ENCODE measurements at regions not wholly inside any gene's neighbourhood (a gene's known extent, or its start where the extent isn't known, plus 50 kb on each side); places are given as distances from the start of the nearest gene placed in this dataset.

GRCh38 chr6:18763086-18763485 is 375.9 kb downstream of the RNF144B start:
- TF ChIP-seq RFX5 (IDR thresholded peaks at IDR 0.05; ENCODE audit: low read depth, low read length) (no peak), FOS (IDR thresholded peaks at IDR 0.05; ENCODE audit: low read depth, low read length) (no peak), POLR2A (IDR thresholded peaks at IDR 0.05; ENCODE audit: low read depth, low read length) (no peak), MXI1 (IDR thresholded peaks at IDR 0.05; ENCODE audit: borderline replicate concordance, low read depth, low read length) (no peak), RAD21 (IDR thresholded peaks at IDR 0.05; ENCODE audit: low read length) (no peak), CEBPB (IDR thresholded peaks at IDR 0.05; ENCODE audit: low read depth, low read length) (no peak), RCOR1 (IDR thresholded peaks at IDR 0.05; ENCODE audit: insufficient replicate concordance, low read length) (no peak), MAZ (IDR thresholded peaks at IDR 0.05; ENCODE audit: borderline replicate concordance, low read depth, low read length) (no peak), BHLHE40 (IDR thresholded peaks at IDR 0.05; ENCODE audit: low read depth, low read length) (no peak), MAFK (IDR thresholded peaks at IDR 0.05; ENCODE audit: low read depth, low read length) (no peak)
- TF ChIP-seq, protein P1, sequence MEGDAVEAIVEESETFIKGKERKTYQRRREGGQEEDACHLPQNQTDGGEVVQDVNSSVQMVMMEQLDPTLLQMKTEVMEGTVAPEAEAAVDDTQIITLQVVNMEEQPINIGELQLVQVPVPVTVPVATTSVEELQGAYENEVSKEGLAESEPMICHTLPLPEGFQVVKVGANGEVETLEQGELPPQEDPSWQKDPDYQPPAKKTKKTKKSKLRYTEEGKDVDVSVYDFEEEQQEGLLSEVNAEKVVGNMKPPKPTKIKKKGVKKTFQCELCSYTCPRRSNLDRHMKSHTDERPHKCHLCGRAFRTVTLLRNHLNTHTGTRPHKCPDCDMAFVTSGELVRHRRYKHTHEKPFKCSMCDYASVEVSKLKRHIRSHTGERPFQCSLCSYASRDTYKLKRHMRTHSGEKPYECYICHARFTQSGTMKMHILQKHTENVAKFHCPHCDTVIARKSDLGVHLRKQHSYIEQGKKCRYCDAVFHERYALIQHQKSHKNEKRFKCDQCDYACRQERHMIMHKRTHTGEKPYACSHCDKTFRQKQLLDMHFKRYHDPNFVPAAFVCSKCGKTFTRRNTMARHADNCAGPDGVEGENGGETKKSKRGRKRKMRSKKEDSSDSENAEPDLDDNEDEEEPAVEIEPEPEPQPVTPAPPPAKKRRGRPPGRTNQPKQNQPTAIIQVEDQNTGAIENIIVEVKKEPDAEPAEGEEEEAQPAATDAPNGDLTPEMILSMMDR (conservative IDR thresholded peaks at IDR 0.05; ENCODE audit: low read depth, low read length): no peak
- TF ChIP-seq, protein P2, sequence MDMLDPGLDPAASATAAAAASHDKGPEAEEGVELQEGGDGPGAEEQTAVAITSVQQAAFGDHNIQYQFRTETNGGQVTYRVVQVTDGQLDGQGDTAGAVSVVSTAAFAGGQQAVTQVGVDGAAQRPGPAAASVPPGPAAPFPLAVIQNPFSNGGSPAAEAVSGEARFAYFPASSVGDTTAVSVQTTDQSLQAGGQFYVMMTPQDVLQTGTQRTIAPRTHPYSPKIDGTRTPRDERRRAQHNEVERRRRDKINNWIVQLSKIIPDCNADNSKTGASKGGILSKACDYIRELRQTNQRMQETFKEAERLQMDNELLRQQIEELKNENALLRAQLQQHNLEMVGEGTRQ (IDR thresholded peaks at IDR 0.05; ENCODE audit: low read depth, low read length): no peak
- TF ChIP-seq, protein P3, sequence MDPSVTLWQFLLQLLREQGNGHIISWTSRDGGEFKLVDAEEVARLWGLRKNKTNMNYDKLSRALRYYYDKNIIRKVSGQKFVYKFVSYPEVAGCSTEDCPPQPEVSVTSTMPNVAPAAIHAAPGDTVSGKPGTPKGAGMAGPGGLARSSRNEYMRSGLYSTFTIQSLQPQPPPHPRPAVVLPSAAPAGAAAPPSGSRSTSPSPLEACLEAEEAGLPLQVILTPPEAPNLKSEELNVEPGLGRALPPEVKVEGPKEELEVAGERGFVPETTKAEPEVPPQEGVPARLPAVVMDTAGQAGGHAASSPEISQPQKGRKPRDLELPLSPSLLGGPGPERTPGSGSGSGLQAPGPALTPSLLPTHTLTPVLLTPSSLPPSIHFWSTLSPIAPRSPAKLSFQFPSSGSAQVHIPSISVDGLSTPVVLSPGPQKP (IDR thresholded peaks at IDR 0.05; ENCODE audit: borderline replicate concordance, low read depth, low read length): no peak

Data from IMR-90 (cell line).